Activated T-cell treated with anti-CD3 and anti-CD28 coated beads for 48 hours (primary cell): ENCODE measurements at regions not wholly inside any gene's neighbourhood (a gene's known extent, or its start where the extent isn't known, plus 50 kb on each side); places are given as distances from the start of the nearest gene placed in this dataset.
A peak's percentile ranks its signal among the peaks of the same experiment; 100 is the strongest.

Experiments
- DNase-seq: peaks from one replicate; pipeline ENCODE4 v3.0.0-alpha.2; 2020; ENCODE audit warnings: low read depth

DNA sequence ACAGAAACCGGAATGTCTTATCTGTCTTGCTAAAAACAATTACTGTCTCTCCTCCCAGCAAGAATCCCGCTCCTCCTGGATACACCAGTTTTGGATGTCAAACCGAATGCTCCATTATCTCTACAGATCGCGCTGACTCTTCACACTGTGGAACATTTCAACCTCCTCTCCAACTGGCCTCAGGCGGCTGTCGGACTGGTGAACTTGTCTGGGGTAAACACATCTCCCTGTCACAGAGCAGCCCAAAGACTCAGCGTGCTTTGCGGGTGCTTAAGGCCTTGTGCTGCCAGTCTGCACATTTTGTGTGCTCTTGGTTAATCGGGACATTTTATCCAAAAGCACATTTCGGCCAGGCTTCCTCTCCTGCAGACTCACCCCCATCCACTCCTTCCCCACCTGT, 173.1 kb downstream of the ICOS start:
- DNase-seq: no peak

DNA sequence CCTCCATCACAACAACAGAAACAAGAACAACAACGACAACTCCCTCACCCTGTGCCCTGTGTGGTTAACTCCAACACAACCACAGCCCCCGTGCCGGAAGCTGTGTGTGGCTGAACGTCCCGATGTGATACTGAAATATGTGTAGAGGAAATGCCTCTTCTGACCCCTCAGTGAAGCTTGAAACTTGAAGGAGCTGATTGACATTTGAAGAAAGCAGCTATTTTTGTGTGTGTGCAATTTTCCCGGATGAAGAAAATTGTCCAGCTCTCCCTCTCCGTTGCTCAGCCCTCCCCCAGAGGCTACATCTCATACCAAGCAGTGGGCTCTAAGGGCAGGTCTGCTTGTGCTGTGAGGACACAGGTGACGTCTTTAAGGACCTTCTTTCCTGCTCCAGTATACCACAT, 173.8 kb downstream of the ICOS start:
- DNase-seq: peak; percentile 59

GRCh38 chr2:204110751-204111516, 174.4 kb downstream of the ICOS start:
- no peak for DNase-seq

DNA sequence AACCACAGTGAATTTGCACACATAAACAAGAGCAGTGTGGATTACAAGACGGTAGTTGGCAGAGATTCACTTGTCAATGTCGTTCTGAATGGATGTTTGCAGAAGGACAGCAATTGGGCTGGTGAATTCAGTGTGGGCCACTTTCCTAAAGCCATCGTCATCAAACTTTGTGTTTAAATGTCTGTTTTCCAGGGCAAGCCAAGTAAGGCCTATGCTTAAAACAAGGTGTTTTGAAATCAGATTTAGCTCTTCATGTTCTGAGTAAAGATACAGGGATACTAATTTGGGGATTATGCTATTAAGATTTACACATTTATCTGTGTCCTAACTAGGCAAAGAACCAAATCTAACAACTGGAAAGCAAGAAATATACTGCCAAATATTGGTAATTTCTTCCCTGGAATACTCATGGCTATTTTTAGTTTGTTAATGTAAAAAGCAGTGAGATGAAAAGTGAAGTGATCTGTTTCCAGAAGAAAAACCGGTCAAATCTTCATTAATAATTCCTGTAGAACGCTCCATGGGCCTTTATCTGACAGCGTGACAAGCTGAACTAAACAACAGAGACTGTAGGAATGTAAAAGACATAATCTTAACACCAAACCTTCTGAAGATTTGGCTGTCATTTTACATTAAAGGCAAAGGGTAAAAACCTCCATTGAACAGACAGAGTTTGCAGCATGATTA, 175.7 kb downstream of the ICOS start:
- no peak for DNase-seq

- DNase-seq: no peak
These were observed 178.0 kb downstream of the ICOS start for GRCh38 chr2:204114295-204115136.

- no peak for DNase-seq
These were observed 178.8 kb downstream of the ICOS start for GRCh38 chr2:204115137-204116056.

DNA sequence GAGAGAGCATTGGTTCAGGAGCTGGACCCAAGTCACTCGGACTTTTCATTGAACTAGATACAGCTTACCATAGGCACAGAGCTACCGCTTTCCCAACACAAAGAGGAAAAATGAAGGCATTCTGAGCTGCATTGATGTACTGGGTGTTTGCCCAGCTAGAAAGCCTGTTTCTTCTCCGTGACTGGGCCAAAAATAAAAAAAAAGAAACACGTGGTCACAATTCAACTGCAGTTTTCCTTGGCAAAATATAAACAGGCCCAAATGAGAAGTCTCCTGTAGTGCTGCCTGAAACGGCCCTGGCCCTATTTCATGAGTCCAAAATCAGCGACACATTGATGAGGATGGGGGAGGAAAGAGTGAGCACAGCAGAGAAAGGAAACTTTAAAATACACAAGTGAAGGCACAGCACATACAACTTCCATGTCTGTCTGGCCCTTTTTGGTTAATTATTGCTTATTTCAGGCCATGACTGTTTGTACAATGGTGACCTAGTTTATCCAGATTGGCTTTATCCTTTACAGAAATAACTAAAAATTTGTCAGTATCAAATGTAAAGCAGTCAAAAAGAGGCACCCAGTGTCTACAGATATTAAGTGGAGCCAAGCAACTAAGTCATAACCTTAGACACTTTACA, 179.7 kb downstream of the ICOS start:
- DNase-seq: no peak

DNA sequence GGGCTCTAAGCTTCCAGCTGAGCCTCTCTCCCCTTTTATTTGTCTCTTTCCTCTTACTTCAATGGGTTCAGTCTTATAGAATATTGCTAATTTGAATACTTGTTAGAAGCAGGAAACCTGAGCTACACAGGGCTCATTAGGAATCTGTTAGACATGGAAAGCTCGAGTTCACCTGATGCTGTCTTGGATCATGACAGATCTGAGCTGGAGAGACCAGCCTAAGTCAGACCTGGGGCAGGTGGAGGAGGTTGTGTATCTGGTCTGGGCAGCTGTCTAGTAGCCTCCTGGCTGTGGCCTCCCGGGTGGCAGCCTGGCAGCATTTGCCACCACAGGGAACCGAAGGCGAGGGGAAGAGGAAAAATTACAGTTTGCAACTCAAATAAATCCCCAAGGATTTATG, 185.9 kb downstream of the ICOS start:
- no peak for DNase-seq

- DNase-seq: no peak
These were observed 187.7 kb downstream of the ICOS start for GRCh38 chr2:204124140-204124750.

GRCh38 chr2:204126705-204127104, 190.1 kb downstream of the ICOS start:
- no peak for DNase-seq

DNA sequence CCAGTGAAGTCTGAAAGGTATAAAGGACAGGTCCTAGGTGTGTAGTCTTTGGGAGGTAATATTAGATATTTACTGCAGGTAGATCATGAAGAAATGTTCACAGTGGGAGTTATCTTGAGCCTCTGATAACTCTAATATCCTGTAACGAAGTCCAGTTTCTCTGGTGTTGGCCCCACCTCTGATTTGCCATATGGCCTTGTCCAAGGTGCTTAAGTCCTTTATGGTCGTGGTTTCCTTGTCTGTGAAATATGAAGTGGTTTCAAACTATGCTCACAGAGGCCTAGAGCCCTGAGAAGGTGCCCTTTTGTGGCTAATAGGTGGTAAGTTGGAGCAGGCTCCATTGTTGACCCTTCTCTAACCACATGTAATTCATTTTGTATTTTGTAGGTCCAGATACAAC, 190.7 kb downstream of the ICOS start:
- no peak for DNase-seq

DNA sequence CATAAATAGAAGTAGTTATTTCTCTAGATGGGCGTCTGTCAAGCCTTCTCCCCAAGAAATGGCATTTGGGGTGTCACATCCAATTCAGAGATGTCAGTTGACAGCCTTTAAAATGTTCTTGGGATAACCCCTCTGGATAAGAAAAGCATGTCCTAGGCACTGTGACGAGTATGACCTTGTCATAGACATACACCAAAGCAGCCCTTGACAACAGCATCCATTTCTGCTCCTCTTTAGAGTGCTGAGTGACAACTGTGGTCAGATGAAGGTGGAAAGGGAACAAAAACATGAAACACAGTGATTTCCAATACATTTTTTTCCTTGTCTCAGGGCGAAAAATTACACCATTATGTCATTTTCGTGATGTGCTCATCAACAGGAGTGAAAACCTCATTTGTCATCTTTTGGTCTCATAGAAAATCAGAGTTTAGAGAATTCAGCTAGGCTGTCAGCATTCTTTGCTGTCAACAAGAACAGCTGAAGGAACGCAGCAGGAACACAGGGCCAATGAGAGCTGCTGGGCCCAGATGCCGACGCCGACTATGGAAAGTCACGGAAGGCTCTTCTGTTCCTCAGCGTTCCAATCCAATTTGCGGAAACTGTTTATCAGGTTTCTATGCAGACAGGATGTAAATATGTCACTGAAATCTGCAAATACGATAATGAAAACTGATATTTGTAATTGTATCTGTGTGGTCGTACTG, 193.2 kb downstream of the ICOS start:
- no peak for DNase-seq

DNA sequence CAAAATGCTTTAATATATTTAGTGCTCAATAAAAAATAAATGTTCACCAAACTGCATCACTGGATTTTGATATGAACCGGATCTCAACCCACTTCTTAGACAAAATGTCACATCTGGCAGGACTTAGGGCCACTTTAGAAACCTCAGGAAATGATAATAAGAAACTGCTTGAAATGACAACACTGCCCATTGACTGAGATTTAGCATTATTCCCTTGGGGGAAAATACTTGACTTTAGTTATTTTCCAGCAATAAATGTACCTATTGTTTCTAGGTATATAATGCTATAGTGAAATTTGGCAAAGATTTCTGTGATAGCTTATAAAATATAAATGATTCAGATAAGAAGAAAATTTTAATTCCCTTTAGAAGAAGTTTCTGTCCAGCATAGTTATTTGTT, 195.1 kb downstream of the ICOS start:
- no peak for DNase-seq

DNA sequence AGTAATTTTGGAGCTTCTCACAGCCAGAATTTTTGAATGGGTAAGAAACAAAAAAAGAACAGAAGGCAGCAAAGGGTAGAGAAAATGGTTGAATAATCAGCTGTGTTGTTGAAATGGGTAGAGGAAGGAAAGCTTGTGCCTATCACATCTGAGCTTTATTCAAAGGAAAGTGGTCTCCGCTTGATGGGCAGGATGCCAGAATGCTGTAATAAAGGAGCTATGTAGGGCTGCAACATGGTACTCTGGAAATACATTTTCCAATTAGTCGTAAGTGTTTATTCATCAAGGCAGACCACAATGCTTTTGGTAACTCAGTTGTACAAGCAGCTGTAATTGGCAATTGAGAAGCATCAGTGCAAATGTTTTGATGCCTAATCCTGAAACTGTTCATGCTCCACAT, 196.9 kb downstream of the ICOS start:
- DNase-seq: no peak

DNA sequence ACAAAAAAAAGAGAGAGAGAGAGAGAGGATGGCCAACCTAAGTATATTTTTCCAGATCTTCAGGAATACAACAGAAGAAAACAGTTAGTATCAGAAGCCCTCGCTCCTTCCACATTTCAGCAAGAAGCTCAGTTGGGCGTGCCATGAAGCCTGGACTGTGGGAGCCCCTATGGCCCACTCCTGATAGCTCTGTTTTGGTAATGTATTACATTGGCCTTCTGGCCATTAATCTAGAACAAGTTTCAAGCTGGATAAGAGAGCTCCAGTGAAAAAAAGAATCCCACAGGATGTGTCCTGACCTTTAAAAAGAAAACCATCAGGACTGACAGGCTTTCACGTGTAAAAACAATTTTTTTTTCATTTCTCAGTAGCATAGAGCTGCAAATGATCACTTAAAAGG, 197.9 kb downstream of the ICOS start:
- DNase-seq: no peak

DNA sequence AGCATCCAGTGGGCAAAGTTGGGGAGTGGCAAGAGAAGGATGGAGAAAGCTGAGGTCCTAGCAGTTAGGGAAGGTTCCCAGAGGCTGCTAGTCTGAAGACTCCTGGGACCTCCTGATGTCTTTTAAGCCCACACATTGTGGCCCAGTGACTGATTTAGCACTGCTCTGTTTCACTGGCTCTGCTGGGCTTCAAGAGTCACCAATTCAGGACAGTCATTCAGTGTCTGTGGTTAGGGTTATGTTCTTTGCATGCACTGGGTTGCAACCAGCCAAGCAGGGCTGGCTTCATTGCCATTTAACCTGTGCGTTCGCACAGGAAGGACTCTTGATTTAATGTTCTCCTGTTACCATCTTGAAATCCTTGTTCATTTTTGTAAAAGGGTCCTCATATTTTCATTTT, 199.2 kb downstream of the ICOS start:
- DNase-seq: no peak

DNA sequence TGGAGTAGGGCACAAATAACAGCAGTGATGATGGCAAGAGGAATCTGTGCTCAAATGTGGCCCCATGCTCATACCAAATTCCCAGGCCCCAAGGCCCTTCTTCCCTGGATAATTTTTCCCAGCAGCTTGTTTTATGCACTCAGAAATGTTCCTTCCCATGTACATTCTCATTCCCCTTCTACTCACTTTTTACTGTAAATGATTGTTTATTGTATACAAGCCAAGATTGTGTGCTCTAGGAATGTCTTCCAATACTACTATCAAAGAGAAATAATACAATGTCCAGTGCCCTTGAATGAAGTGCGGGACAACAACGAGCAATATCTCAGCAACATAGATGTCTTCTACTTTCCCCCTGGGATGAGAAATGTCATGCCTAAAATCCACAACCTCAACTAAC, 201.6 kb downstream of the ICOS start:
- no peak for DNase-seq

- no peak for DNase-seq
These were observed 203.7 kb downstream of the ICOS start for GRCh38 chr2:204140246-204140645.

DNA sequence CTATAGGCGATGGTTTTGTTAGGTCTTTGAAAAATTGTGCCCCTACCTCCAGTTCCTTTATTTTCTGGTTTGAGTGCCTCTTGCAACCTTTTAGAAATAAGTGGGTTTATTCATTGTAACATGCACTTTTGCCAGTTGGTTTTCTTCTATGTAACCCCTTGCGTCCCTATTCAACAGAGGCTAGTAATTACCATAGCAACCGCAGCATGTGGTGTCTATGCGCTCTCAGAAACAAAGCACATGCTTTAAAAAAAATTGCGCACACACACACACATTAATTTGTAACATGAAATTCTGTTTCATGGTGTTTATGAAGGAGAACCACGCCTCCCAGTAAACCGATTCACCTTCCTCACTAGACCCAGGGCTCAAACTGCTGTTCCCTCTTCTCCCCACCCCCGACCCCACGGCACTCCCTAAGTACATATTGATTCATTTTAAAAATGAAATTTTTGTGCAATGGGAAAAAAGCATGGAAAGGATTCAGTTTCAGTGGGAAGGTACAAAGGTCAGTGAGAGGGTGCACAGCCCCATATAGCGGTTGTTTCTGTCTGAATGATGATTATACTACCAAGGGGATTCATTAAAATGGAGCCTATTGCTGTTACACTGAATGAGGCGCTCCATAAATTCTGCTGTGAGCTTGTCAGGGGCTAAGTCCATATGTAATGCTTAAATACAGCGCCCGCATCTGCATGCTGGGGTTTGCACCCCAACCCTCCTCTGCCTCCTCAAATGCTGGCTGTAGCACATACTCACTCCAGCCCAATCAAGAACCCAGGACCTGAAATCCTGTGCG, 206.9 kb downstream of the ICOS start:
- DNase-seq: no peak
